ENCODE measurements at regions not wholly inside any gene's neighbourhood (a gene's known extent, or its start where the extent isn't known, plus 50 kb on each side); places are given as distances from the start of the nearest gene placed in this dataset.

GRCh38 chr15:99478977-99479376 is 86.8 kb upstream of the MEF2A start:
- TF ChIP-seq CTCF (IDR thresholded peaks at IDR 0.05; ENCODE audit: extremely low read depth, insufficient read depth, missing control alignments) = no peak
- in situ Hi-C loops (cut with MboI; ENCODE audit: low pct_unique_long_range_greater_than_20kb, low sequenced_read_pairs, unreplicated experiment) = no loop called here

GRCh38 chr15:99480016-99480810 is 85.6 kb upstream of the MEF2A start:
- no peak for TF ChIP-seq CTCF (IDR thresholded peaks at IDR 0.05; ENCODE audit: extremely low read depth, insufficient read depth, missing control alignments)
- no peak for DNase-seq (ENCODE audit: low spot score)
- in situ Hi-C loops (cut with MboI; ENCODE audit: low pct_unique_long_range_greater_than_20kb, low sequenced_read_pairs, unreplicated experiment) = no loop called here

More at GRCh38 chr15:99478977-99479376, 86.8 kb upstream of the MEF2A start:
- DNase-seq (ENCODE audit: low spot score) = no peak

- in situ Hi-C loops (cut with MboI; ENCODE audit: low pct_unique_long_range_greater_than_20kb, low sequenced_read_pairs, unreplicated experiment) = no loop called here
- no peak for TF ChIP-seq CTCF (IDR thresholded peaks at IDR 0.05; ENCODE audit: extremely low read depth, insufficient read depth, missing control alignments)
- no peak for DNase-seq (ENCODE audit: low spot score)
Observed at GRCh38 chr15:99481113-99481950, 84.5 kb upstream of the MEF2A start.

GRCh38 chr15:99481951-99482230 is 83.9 kb upstream of the MEF2A start:
- no peak for DNase-seq (ENCODE audit: low spot score)
- no peak for TF ChIP-seq CTCF (IDR thresholded peaks at IDR 0.05; ENCODE audit: extremely low read depth, insufficient read depth, missing control alignments)
- in situ Hi-C loops (cut with MboI; ENCODE audit: low pct_unique_long_range_greater_than_20kb, low sequenced_read_pairs, unreplicated experiment) = no loop called here

- no peak for TF ChIP-seq CTCF (IDR thresholded peaks at IDR 0.05; ENCODE audit: extremely low read depth, insufficient read depth, missing control alignments)
- DNase-seq (ENCODE audit: low spot score) = no peak
- in situ Hi-C loops (cut with MboI; ENCODE audit: low pct_unique_long_range_greater_than_20kb, low sequenced_read_pairs, unreplicated experiment) = no loop called here
Observed at GRCh38 chr15:99482993-99483392, 82.8 kb upstream of the MEF2A start.

- no peak for DNase-seq (ENCODE audit: low spot score)
- TF ChIP-seq CTCF (IDR thresholded peaks at IDR 0.05; ENCODE audit: extremely low read depth, insufficient read depth, missing control alignments) = no peak
- in situ Hi-C loops (cut with MboI; ENCODE audit: low pct_unique_long_range_greater_than_20kb, low sequenced_read_pairs, unreplicated experiment) = no loop called here
Observed at GRCh38 chr15:99485153-99485961, 80.4 kb upstream of the MEF2A start.

All from GM13977 (cell line).